ENCODE measurements at regions not wholly inside any gene's neighbourhood (a gene's known extent, or its start where the extent isn't known, plus 50 kb on each side); places are given as distances from the start of the nearest gene placed in this dataset.

DNA sequence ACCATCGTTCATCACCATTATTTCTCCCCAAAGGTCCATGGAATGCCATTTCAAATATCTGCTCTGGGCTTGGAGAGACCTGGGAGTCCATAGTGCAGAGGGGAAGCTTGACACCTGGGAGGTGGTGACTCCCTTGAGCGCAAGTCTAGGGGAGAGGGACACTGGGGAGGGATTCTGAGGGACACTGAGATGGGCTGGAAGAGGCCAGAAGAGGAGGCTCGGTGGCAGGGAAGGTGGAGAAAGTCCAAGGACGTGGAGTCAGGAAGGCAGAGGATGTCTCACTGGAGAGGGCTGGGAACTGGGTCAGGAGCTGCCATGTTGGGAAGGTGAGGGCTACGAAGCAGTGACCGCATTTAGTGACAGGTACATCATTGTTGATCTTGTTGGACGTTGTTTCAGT lies 160.3 kb upstream of the MVB12B start:
- no peak for DNase-seq
- Mint-ChIP-seq H3K36me3 (ENCODE audit: low read depth) (no peaks in the 10 kb centered on the region), H3K27ac (no peak overlapping the region), H3K4me1 (no peaks in the 10 kb centered on the region), H3K4me3 (no peak overlapping the region), H3K9me3 (no peaks in the 10 kb centered on the region), H3K27me3 (ENCODE audit: low read depth, poor library complexity) (peaks cover 31% of the 10 kb centered on the region)
- TF ChIP-seq, protein P1, sequence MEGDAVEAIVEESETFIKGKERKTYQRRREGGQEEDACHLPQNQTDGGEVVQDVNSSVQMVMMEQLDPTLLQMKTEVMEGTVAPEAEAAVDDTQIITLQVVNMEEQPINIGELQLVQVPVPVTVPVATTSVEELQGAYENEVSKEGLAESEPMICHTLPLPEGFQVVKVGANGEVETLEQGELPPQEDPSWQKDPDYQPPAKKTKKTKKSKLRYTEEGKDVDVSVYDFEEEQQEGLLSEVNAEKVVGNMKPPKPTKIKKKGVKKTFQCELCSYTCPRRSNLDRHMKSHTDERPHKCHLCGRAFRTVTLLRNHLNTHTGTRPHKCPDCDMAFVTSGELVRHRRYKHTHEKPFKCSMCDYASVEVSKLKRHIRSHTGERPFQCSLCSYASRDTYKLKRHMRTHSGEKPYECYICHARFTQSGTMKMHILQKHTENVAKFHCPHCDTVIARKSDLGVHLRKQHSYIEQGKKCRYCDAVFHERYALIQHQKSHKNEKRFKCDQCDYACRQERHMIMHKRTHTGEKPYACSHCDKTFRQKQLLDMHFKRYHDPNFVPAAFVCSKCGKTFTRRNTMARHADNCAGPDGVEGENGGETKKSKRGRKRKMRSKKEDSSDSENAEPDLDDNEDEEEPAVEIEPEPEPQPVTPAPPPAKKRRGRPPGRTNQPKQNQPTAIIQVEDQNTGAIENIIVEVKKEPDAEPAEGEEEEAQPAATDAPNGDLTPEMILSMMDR (IDR thresholded peaks at IDR 0.05) = no peak

DNA sequence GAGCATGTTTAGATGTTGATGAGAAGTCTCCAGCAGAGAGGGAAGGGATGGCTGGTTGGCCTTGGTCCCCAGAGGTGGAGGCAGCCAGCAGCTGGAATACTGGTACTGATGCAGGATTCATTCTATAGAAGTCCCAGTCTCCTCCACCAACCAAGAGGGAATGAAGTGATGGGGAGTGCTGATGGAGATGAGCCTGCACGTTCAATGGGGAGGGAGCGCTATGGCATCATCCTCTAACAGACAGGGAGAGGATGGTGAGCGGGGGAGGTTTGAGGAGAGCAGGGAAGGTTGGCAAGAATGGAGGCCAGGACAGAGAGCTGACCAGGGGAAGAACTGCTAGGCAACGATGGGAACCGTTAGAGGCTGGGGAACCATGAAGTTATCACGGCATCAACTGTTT lies 159.8 kb upstream of the MVB12B start:
- H3K4me3 Mint-ChIP-seq = no peak overlapping the region
- DNase-seq = no peak
- peaks cover 31% of the 10 kb centered on the region for H3K27me3 Mint-ChIP-seq (ENCODE audit: low read depth, poor library complexity)
- H3K9me3 Mint-ChIP-seq = no peaks in the 10 kb centered on the region
- H3K36me3 Mint-ChIP-seq (ENCODE audit: low read depth) = no peaks in the 10 kb centered on the region
- no peaks in the 10 kb centered on the region for H3K4me1 Mint-ChIP-seq
- H3K27ac Mint-ChIP-seq = no peak overlapping the region
- TF ChIP-seq, protein P1 (IDR thresholded peaks at IDR 0.05) = no peak

DNA sequence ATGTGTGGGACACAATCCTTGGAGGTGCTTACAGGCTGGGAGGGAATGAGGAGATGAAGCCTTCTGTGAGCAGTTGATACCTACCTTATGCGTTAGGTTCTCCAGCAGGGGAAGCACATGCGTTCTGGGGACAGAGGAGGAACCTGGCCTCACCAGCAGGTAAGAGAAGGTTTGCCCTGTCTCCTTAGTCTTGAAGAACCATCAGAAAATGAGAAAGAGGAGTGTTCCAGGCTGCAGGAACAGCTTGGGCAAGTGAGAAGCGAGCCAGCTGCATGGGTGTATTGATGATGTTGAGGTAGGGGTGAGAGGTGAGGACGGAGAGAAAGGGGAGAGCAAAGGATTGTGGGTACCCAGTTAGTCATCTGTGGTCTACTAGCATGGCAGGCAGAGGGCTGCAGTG lies 156.9 kb upstream of the MVB12B start:
- Mint-ChIP-seq H3K27ac (no peak overlapping the region), H3K36me3 (ENCODE audit: low read depth) (no peaks in the 10 kb centered on the region), H3K4me1 (no peaks in the 10 kb centered on the region), H3K9me3 (no peaks in the 10 kb centered on the region), H3K27me3 (ENCODE audit: low read depth, poor library complexity) (peaks cover 38% of the 10 kb centered on the region), H3K4me3 (no peak overlapping the region)
- TF ChIP-seq, protein P1 (IDR thresholded peaks at IDR 0.05) = no peak
- no peak for DNase-seq

DNA sequence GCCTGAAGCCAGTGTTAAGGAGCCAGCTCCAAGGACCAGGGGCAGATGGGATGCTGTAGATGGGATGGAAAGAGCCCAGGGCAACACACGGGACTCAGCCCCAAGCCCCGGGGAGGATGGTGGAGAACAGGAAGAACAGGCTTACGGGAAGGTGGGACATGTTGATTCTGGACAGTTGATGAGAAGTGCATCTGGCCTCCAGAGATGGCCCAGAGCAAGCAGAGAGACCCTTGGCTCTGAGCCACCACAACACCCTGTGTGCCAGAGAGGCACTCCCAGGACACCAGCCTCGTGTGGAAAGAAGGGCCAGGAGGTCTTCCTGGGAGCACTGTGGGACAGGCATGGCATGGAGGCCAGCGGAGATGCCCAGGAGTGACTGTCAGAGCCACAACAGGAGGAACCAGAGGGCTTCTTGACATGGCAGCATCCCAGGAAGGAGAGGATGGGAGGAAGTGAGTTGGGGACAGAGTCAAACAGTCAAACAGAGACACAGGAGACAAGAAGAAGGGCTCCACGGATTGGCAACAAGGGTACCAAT lies 156.3 kb upstream of the MVB12B start:
- no peak overlapping the region for H3K4me3 Mint-ChIP-seq
- no peaks in the 10 kb centered on the region for H3K9me3 Mint-ChIP-seq

DNA sequence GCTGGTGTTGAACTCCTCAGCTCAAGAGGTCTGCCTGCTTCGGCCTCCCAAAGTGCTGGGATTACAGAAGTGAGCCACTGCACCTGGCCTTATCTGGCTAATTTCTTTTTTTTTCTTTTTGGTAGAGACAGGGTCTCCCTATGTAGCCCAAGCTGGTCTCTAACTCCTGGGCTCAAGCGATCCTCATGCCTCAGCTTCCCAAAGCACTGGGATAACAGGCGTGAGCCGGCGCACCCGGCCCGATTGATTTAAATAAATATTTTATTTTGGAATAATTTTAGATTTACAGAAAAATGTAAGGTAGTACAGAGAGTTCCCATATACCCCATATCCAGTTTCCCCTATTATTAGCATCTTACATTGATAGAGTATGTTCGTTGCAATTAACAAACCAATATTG lies 155.0 kb upstream of the MVB12B start:
- Mint-ChIP-seq H3K9me3 (peaks cover 6% of the 10 kb centered on the region), H3K27ac (no peak overlapping the region), H3K27me3 (ENCODE audit: low read depth, poor library complexity) (peaks cover 32% of the 10 kb centered on the region), H3K4me3 (no peak overlapping the region), H3K36me3 (ENCODE audit: low read depth) (no peaks in the 10 kb centered on the region), H3K4me1 (no peaks in the 10 kb centered on the region)
- no peak for DNase-seq
- TF ChIP-seq, protein P1 (IDR thresholded peaks at IDR 0.05) = no peak

More for the DNA sequence above, 156.3 kb upstream of the MVB12B start:
- Mint-ChIP-seq H3K4me1 (no peaks in the 10 kb centered on the region), H3K36me3 (ENCODE audit: low read depth) (no peaks in the 10 kb centered on the region), H3K27me3 (ENCODE audit: low read depth, poor library complexity) (peaks cover 34% of the 10 kb centered on the region), H3K27ac (no peak overlapping the region)
- TF ChIP-seq, protein P1 (IDR thresholded peaks at IDR 0.05) = no peak
- no peak for DNase-seq

DNA sequence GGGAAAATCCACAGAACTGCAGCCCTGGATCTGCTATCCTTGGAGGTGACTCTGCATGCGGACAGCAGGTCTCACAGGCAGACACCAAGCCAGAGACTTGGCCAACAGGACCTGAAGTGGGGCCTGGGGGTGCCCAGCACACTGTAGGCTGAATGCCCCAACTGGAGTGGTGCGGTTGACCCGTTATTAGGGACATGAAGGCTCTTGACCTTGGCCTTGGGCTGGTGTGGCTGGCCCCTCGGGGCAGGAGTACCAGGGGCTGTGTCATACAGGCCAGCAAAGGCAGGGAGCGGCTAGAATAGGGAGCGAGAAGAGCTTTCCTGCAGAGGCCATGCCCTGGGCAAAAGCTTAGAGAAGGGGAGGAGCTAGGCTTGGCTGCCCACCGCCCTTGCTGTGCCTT lies 153.2 kb upstream of the MVB12B start:
- Mint-ChIP-seq H3K27me3 (ENCODE audit: low read depth, poor library complexity) (peaks cover 27% of the 10 kb centered on the region), H3K4me1 (no peaks in the 10 kb centered on the region), H3K27ac (no peak overlapping the region), H3K9me3 (peaks cover 11% of the 10 kb centered on the region), H3K4me3 (no peak overlapping the region), H3K36me3 (ENCODE audit: low read depth) (no peaks in the 10 kb centered on the region)
- DNase-seq = no peak
- TF ChIP-seq, protein P1 (IDR thresholded peaks at IDR 0.05) = no peak

All from nephron progenitor cell (in vitro differentiated cells).